Activated T-cell treated with anti-CD3 and anti-CD28 coated beads, Interleukin-2, amount 50 U/mL, for 4 hours (primary cell): ENCODE measurements at regions not wholly inside any gene's neighbourhood (a gene's known extent, or its start where the extent isn't known, plus 50 kb on each side); places are given as distances from the start of the nearest gene placed in this dataset.

Experiments used
- ATAC-seq, 2 donors: fragments of 200-7000 bp; cut with Tn5 transposase; one replicate each; pipeline ENCODE4 v1.10.0; 2021
- DNase-seq: peaks from one replicate; pipeline ENCODE4 v3.0.0-alpha.2; 2020
- H3K27me3 Mint-ChIP-seq: one replicate; pipeline ENCODE4 v1.8.0; 2021; ENCODE audit warnings: low read depth, mixed read lengths
- H3K36me3 Mint-ChIP-seq: one replicate; pipeline ENCODE4 v1.8.0; 2022; ENCODE audit warnings: mixed read lengths; ENCODE audit not compliant: insufficient read depth
- H3K4me1 Mint-ChIP-seq: one replicate; pipeline ENCODE4 v1.8.0; 2021; ENCODE audit warnings: low read depth, mixed read lengths
- H3K4me3 Mint-ChIP-seq: one replicate; pipeline ENCODE4 v1.8.0; 2021; ENCODE audit warnings: mild to moderate bottlenecking, moderate library complexity, mixed read lengths
- H3K9me3 Mint-ChIP-seq: one replicate; pipeline ENCODE4 v1.8.0; 2021; ENCODE audit warnings: mixed read lengths

- no peak for DNase-seq
- Mint-ChIP-seq H3K4me3 (no peak overlapping the region), H3K27me3 (peaks cover 2% of the 10 kb centered on the region), H3K36me3 (no peaks in the 10 kb centered on the region), H3K4me1 (peaks cover 5% of the 10 kb centered on the region), H3K9me3 (no peaks in the 10 kb centered on the region)
- ATAC-seq = no peak
These were observed 53.3 kb upstream of the ACSF3 start for GRCh38 chr16:89040391-89040790.

- H3K9me3 Mint-ChIP-seq = peaks cover 3% of the 10 kb centered on the region
- H3K27me3 Mint-ChIP-seq = peaks cover 2% of the 10 kb centered on the region
- ATAC-seq (no peak), DNase-seq (no peak)
- no peaks in the 10 kb centered on the region for H3K36me3 Mint-ChIP-seq
- H3K4me1 Mint-ChIP-seq = no peaks in the 10 kb centered on the region
- no peak overlapping the region for H3K4me3 Mint-ChIP-seq
These were observed 52.6 kb upstream of the ACSF3 start for GRCh38 chr16:89040861-89041570.

GRCh38 chr16:89041571-89042481 lies 51.8 kb upstream of the ACSF3 start:
- no peaks in the 10 kb centered on the region for H3K36me3 Mint-ChIP-seq
- no peak overlapping the region for H3K4me3 Mint-ChIP-seq
- no peak for ATAC-seq
- DNase-seq = no peak
- H3K27me3 Mint-ChIP-seq = peaks cover 2% of the 10 kb centered on the region
- no peaks in the 10 kb centered on the region for H3K4me1 Mint-ChIP-seq
- H3K9me3 Mint-ChIP-seq = peaks cover 5% of the 10 kb centered on the region

GRCh38 chr16:89042711-89043551 lies 50.7 kb upstream of the ACSF3 start:
- no peak overlapping the region for H3K4me3 Mint-ChIP-seq
- no peaks in the 10 kb centered on the region for H3K27me3 Mint-ChIP-seq
- H3K4me1 Mint-ChIP-seq = no peaks in the 10 kb centered on the region
- H3K9me3 Mint-ChIP-seq = peaks cover 5% of the 10 kb centered on the region
- H3K36me3 Mint-ChIP-seq = no peaks in the 10 kb centered on the region
- DNase-seq = no peak
- ATAC-seq = no peak

- no peak for DNase-seq
- Mint-ChIP-seq H3K27me3 (no peaks in the 10 kb centered on the region), H3K9me3 (peaks cover 5% of the 10 kb centered on the region), H3K36me3 (no peaks in the 10 kb centered on the region), H3K4me3 (no peak overlapping the region), H3K4me1 (no peaks in the 10 kb centered on the region)
- no peak for ATAC-seq
These were observed 49.8 kb upstream of the ACSF3 start for GRCh38 chr16:89043636-89044417.
